Epithelial cell of proximal tubule (primary cell): ENCODE measurements at regions not wholly inside any gene's neighbourhood (a gene's known extent, or its start where the extent isn't known, plus 50 kb on each side); places are given as distances from the start of the nearest gene placed in this dataset.

Experiments
- DNase-seq: peaks from one replicate; pipeline ENCODE4 v3.0.0-alpha.2; 2011; ENCODE audit warnings: low read depth
- H3K4me3 ChIP-seq: 2 replicates; pipeline ENCODE4 v1.5.1; 2011; ENCODE audit warnings: low read depth, mild to moderate bottlenecking, low read length
- CTCF ChIP-seq: conservative IDR thresholded peaks from 2 replicates; pipeline ENCODE4 v1.5.1; 2012; ENCODE audit warnings: low read depth, mild to moderate bottlenecking, low read length

- no peak for TF ChIP-seq CTCF
- DNase-seq: no peak
- H3K4me3 ChIP-seq: no peak overlapping the region
Observed at GRCh38 chr2:58796239-58796910, 555.2 kb upstream of the FANCL start.

DNA sequence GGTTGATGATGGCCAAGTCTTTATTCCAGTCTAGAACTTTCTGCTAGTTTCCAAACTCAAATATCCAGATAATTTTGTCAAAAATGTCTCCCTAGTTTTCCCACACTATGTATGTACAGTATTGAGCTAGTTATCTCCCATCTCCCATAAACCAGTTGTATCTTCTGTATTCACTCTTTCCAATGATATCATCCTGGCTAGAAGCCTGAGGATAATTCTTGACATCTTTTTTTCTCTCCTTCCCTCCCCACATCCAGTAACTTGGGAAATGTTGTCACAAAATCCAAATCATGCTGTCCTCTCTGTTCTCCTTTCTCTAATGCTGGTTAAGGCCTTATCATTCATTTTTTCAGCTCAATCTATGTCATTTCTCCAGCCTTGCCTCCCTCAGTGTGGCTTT is 553.8 kb upstream of the FANCL start:
- TF ChIP-seq CTCF: no peak
- no peak overlapping the region for H3K4me3 ChIP-seq
- DNase-seq: no peak

DNA sequence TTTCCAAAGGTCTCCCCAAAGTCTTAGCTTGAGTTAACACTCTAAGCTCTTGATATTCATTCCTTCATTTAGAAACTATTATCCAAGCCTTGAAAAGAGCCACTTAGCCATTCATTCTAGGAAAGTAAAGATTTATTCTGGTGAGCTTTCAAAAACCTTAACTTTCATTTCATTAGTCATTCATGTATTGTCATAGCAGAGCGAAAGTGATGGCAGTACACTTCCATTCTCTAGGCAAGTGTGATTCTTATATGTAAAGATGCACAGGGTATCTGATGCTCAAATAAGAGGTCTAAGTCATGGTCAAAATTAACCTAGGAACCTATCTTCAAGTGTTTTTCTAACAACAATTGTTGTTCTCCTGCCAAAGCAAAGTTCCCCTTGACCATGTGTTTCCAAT is 553.0 kb upstream of the FANCL start:
- no peak for TF ChIP-seq CTCF
- DNase-seq: no peak
- no peak overlapping the region for H3K4me3 ChIP-seq

- H3K4me3 ChIP-seq: no peak overlapping the region
- TF ChIP-seq CTCF: no peak
- no peak for DNase-seq
Observed at GRCh38 chr2:58788402-58788801, 547.3 kb upstream of the FANCL start.

GRCh38 chr2:58770846-58771245 is 529.7 kb upstream of the FANCL start:
- H3K4me3 ChIP-seq: no peak overlapping the region
- no peak for DNase-seq

DNA sequence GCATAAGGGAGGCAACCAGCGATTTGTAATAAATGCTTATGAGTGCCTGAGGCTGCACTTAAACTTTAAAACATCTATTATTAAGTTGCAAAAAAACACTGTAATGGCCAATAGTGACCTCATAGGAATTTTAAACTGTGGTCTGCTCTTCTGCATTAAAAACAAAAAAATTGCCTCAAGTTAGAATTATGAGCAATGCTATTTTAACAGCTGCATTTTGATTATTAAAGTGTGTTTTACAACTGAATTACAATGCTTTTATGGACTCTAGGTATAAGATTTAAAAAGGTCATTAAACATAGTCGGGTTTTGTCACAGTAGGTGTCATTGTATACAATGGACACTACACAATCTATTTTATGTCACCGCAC is 528.7 kb upstream of the FANCL start:
- no peak for DNase-seq
- no peak for TF ChIP-seq CTCF
- no peak overlapping the region for H3K4me3 ChIP-seq

More at GRCh38 chr2:58770846-58771245, 529.7 kb upstream of the FANCL start:
- no peak for TF ChIP-seq CTCF

DNA sequence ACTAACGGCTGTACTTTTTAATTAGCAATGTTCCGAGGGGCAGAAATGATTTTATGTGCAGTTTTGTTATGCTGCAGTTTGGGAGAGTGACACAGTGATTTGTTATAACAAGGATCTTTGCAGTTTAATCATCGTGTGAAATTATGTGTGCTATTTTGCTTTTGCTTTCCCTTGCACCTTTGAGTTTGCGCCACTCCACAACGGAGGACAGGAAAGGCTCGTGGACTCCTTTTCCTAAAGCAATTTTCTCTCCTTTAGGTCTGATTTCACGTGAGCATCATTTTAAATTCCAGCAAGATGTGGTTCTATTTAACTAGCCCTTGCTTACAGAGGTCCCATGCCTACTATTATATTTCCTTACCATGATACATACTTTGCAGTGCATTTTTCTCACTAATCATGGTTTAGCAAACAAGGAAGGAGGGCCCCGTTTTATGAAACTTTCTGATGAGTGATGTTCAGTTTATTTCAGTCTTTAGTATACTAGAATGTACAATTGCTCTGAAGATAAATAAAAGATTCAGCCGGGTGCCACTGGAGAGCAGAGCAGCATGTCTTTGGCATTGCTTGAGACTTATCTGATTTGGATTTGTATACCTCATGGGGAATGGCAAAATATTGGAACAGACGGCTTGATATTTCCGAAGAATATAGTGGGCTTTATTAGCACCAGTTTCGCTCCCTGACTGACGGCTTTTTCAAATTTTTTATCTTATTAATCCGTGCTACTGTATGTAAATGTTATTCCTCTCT is 528.2 kb upstream of the FANCL start:
- no peak for DNase-seq
- TF ChIP-seq CTCF: no peak
- H3K4me3 ChIP-seq: no peak overlapping the region
